HepG2 (cell line): ENCODE measurements at regions not wholly inside any gene's neighbourhood (a gene's known extent, or its start where the extent isn't known, plus 50 kb on each side); places are given as distances from the start of the nearest gene placed in this dataset.

ENCODE experiments used
- JUND ChIP-seq: sonication (generic); formaldehyde crosslinking; IDR thresholded peaks from 2 replicates; pipeline ENCODE4 v1.8.0; 2022; ENCODE audit warnings: mild to moderate bottlenecking, missing genetic modification reagents
- PAX8 ChIP-seq: sonication (generic); formaldehyde crosslinking; IDR thresholded peaks from 2 replicates; pipeline ENCODE4 v1.8.0; 2022; ENCODE audit warnings: mild to moderate bottlenecking, missing genetic modification reagents, borderline replicate concordance
- RAD21 ChIP-seq: fragments of 450-650 bp; formaldehyde crosslinking; IDR thresholded peaks from 2 replicates; pipeline ENCODE4 v1.5.0; 2020; ENCODE audit warnings: mild to moderate bottlenecking
- ZNF230 ChIP-seq: sonication (generic); formaldehyde crosslinking; IDR thresholded peaks from 2 replicates; pipeline ENCODE4 v1.4.0; 2020; ENCODE audit warnings: mild to moderate bottlenecking, missing genetic modification reagents
- TF ChIP-seq, protein P1 (sequence below): sonication (generic); formaldehyde crosslinking; IDR thresholded peaks from 2 replicates; pipeline ENCODE4 v1.5.0; 2020; ENCODE audit warnings: mild to moderate bottlenecking, missing genetic modification reagents, moderate library complexity
- TF ChIP-seq, protein P2 (sequence below): sonication (generic); formaldehyde crosslinking; IDR thresholded peaks from 2 replicates; pipeline ENCODE4 v1.4.0; 2020; ENCODE audit warnings: missing genetic modification reagents, borderline replicate concordance
- TF ChIP-seq, protein P3 (sequence below): sonication (generic); formaldehyde crosslinking; IDR thresholded peaks from 2 replicates; pipeline ENCODE4 v1.8.1; 2023; ENCODE audit warnings: missing genetic modification reagents, inconsistent platforms, borderline replicate concordance

DNA sequence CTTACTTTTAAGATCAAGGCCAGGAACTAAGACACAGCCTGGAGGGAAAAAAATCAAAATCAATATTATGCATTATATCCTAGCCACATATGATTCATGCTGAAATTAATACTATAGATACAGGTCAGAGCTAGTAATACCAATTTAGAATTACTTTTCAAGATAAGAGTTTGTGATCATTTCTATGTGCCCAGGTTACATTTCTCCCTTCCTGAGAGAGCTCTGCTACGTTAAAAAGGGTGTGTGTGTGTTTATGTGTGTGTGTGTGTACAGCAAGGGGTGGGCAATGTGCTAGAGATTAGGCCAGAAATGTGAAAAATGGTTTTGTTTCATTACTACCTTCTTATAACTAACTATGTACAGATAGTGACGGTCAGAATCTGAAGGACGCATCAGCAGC is 223.9 kb upstream of the FLRT2 start:
- TF ChIP-seq JUND (CRISPR knock-in tag): no peak
- TF ChIP-seq, protein P1, sequence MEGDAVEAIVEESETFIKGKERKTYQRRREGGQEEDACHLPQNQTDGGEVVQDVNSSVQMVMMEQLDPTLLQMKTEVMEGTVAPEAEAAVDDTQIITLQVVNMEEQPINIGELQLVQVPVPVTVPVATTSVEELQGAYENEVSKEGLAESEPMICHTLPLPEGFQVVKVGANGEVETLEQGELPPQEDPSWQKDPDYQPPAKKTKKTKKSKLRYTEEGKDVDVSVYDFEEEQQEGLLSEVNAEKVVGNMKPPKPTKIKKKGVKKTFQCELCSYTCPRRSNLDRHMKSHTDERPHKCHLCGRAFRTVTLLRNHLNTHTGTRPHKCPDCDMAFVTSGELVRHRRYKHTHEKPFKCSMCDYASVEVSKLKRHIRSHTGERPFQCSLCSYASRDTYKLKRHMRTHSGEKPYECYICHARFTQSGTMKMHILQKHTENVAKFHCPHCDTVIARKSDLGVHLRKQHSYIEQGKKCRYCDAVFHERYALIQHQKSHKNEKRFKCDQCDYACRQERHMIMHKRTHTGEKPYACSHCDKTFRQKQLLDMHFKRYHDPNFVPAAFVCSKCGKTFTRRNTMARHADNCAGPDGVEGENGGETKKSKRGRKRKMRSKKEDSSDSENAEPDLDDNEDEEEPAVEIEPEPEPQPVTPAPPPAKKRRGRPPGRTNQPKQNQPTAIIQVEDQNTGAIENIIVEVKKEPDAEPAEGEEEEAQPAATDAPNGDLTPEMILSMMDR (CRISPR knock-in tag): no peak
- TF ChIP-seq PAX8: no peak
- TF ChIP-seq, protein P2, sequence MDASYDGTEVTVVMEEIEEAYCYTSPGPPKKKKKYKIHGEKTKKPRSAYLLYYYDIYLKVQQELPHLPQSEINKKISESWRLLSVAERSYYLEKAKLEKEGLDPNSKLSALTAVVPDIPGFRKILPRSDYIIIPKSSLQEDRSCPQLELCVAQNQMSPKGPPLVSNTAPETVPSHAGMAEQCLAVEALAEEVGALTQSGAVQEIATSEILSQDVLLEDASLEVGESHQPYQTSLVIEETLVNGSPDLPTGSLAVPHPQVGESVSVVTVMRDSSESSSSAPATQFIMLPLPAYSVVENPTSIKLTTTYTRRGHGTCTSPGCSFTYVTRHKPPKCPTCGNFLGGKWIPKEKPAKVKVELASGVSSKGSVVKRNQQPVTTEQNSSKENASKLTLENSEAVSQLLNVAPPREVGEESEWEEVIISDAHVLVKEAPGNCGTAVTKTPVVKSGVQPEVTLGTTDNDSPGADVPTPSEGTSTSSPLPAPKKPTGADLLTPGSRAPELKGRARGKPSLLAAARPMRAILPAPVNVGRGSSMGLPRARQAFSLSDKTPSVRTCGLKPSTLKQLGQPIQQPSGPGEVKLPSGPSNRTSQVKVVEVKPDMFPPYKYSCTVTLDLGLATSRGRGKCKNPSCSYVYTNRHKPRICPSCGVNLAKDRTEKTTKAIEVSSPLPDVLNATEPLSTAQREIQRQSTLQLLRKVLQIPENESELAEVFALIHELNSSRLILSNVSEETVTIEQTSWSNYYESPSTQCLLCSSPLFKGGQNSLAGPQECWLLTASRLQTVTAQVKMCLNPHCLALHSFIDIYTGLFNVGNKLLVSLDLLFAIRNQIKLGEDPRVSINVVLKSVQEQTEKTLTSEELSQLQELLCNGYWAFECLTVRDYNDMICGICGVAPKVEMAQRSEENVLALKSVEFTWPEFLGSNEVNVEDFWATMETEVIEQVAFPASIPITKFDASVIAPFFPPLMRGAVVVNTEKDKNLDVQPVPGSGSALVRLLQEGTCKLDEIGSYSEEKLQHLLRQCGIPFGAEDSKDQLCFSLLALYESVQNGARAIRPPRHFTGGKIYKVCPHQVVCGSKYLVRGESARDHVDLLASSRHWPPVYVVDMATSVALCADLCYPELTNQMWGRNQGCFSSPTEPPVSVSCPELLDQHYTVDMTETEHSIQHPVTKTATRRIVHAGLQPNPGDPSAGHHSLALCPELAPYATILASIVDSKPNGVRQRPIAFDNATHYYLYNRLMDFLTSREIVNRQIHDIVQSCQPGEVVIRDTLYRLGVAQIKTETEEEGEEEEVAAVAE (CRISPR knock-in tag): no peak
- TF ChIP-seq RAD21 (CRISPR knock-in tag): no peak
- TF ChIP-seq, protein P3, sequence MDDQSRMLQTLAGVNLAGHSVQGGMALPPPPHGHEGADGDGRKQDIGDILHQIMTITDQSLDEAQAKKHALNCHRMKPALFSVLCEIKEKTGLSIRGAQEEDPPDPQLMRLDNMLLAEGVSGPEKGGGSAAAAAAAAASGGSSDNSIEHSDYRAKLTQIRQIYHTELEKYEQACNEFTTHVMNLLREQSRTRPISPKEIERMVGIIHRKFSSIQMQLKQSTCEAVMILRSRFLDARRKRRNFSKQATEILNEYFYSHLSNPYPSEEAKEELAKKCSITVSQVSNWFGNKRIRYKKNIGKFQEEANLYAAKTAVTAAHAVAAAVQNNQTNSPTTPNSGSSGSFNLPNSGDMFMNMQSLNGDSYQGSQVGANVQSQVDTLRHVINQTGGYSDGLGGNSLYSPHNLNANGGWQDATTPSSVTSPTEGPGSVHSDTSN (CRISPR knock-in tag): no peak
- no peak for TF ChIP-seq ZNF230 (CRISPR knock-in tag)
